Skeletal muscle satellite cell (primary cell): ENCODE measurements at regions not wholly inside any gene's neighbourhood (a gene's known extent, or its start where the extent isn't known, plus 50 kb on each side); places are given as distances from the start of the nearest gene placed in this dataset.
A peak's percentile ranks its signal among the peaks of the same experiment; 100 is the strongest.
"Not testable (repeated sequence)": the region's sequence is repeated elsewhere in the genome, so short reads cannot be mapped to it uniquely, and the experiment has no call there.

Experiments
- H3K27me3 ChIP-seq: 2 replicates; pipeline ENCODE4 v1.7.0; 2013; ENCODE audit warnings: low read length; ENCODE audit not compliant: control insufficient read depth, insufficient read depth
- H3K36me3 ChIP-seq: 2 replicates; pipeline ENCODE4 v1.7.0; 2013; ENCODE audit warnings: mild to moderate bottlenecking, control low read depth, low read length; ENCODE audit not compliant: insufficient read depth
- H3K4me1 ChIP-seq: 2 replicates; pipeline ENCODE4 v1.7.0; 2013; ENCODE audit warnings: low read length; ENCODE audit not compliant: control insufficient read depth, insufficient read depth
- H3K4me2 ChIP-seq: 2 replicates; pipeline ENCODE4 v1.7.0; 2013; ENCODE audit warnings: mild to moderate bottlenecking, low read length
- H3K4me3 ChIP-seq: 2 replicates; pipeline ENCODE4 v1.7.0; 2013; ENCODE audit warnings: low read length
- H3K9ac ChIP-seq: 2 replicates; pipeline ENCODE4 v1.7.0; 2013; ENCODE audit warnings: mild to moderate bottlenecking, low read depth, low read length, moderate library complexity
- H3K9me3 ChIP-seq: replicated peaks from 2 replicates; pipeline ENCODE4 v1.7.0; 2013; ENCODE audit warnings: mild to moderate bottlenecking, control low read depth, low read length

DNA sequence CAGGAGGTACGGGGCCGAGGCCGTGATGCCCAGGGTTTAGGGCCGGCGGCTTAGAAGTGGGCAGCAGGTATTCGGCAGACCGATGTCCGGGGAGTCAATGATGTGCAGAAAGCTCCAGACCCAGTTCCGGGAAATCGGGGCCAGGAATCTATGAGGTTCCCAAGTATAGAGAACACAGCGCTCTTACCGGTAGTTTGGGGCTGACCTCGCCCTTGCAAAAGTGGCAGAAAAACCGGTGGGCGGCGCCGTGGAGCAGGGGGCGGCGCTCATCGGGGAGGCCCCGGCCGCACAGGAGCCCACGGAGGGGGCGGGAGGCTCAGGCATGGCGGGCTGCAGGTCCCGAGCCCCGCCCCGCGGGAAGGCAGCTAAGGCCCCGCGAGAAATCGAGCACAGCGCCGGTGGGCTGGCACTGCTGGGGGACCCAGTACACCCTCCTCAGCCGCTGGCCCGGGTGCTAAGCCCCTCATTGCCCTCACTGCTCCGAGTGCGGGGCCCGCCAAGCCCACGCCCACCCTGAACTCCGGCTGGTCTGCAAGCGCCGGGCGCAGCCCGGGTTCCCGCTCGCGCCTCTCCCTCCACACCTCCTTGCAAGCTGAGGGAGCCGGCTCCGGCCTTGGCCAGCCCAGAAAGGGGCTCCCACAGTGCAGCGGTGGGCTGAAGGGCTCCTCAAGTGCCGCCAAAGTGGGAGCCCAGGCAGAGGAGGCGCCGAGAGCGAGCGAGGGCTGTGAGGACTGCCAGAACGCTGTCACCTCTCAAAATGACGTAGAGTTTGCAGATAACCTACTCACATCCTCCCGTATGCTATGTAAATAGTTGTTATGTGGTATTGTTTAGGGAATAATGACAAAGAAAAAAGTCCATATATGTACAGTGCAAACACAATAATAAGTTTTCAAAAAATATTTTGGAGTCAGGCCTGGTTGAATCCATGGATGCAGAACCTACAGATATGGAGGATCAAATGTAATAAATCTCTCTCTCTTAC is 80.6 kb upstream of the NBPF20 start:
- not testable (repeated sequence) for H3K9ac ChIP-seq, H3K4me3 ChIP-seq, H3K36me3 ChIP-seq, H3K4me1 ChIP-seq, H3K27me3 ChIP-seq, H3K4me2 ChIP-seq, H3K9me3 ChIP-seq

DNA sequence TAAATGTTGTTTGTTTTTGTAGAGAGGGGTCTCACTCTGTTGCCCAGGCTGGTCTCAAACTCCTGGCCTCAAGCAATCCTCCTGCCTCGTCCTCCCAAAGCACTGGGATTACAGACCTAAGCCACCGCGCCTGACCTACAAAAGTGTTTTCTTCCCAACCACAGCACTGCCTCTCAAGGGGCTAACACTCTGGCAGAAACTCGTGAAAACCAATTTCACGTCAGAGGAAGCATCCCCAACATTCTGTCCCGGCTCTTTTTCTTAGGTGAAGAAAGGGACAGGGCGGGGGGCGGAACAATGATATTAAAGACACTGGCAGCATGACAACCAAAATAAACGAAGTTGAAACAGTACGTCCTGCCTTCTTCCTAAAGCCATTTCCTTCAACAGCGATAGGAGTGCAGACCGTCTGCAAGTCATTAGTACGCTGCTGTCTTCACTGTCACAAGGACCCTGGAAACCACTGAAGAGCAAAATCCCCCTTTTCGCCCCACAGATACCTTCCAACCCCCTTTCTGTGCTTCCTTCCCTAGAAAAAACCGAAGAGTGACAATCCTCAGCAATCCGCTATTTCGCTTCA is 79.5 kb upstream of the NBPF20 start:
- H3K4me2 ChIP-seq, H3K9me3 ChIP-seq, H3K4me1 ChIP-seq, H3K36me3 ChIP-seq, H3K9ac ChIP-seq, H3K4me3 ChIP-seq, H3K27me3 ChIP-seq: not testable (repeated sequence)

DNA sequence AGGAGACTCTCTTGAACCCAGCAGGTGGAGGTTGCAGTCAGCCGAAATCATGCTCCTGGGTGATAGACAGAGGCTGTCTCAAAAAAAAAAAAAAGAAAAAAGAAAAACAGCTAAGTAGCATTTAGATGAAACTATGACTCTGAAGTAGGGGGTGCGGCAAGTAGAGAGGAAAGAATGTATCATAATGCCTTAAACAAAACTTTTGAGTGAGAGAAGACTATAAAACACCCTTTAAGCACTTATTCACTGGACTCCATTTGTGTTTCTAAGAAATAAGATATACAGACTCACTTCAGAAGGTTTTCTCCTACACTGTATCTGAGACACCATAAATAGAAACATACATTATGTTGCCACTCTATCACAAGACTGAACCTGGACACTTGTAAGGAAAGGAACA is 78.9 kb upstream of the NBPF20 start:
- H3K4me2 ChIP-seq, H3K36me3 ChIP-seq, H3K4me3 ChIP-seq, H3K27me3 ChIP-seq, H3K4me1 ChIP-seq, H3K9me3 ChIP-seq, H3K9ac ChIP-seq: not testable (repeated sequence)

GRCh38 chr1:145500251-145500650 is 74.8 kb upstream of the NBPF20 start:
- H3K9me3 ChIP-seq, H3K27me3 ChIP-seq, H3K36me3 ChIP-seq, H3K4me2 ChIP-seq, H3K4me3 ChIP-seq, H3K9ac ChIP-seq, H3K4me1 ChIP-seq: not testable (repeated sequence)

GRCh38 chr1:145495077-145495871 is 69.9 kb upstream of the NBPF20 start:
- H3K27me3 ChIP-seq, H3K4me1 ChIP-seq, H3K36me3 ChIP-seq, H3K9me3 ChIP-seq, H3K9ac ChIP-seq, H3K4me3 ChIP-seq, H3K4me2 ChIP-seq: not testable (repeated sequence)

- H3K9ac ChIP-seq, H3K4me1 ChIP-seq, H3K9me3 ChIP-seq, H3K4me3 ChIP-seq, H3K4me2 ChIP-seq, H3K36me3 ChIP-seq, H3K27me3 ChIP-seq: not testable (repeated sequence)
Measured at GRCh38 chr1:145488193-145488933, 63.0 kb upstream of the NBPF20 start.

DNA sequence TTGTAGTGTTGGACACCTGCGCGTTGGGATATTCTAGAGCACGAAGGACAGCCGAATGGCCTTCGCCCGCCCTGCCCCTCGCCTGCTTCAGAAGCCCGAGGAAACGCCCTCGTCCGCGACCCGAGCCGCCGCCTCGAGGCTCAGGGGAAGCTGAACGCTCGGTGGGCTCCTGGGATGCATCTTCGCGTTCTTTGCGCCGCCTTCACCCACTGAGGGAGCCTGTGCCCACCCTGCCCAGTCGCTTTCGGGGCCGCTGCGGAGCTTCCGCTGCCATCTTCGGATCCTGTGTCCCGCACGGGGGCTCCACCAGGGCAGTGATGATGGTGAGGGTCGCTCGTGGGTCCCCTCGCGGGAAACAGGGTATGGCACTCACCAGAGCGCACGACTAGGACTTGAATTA is 61.8 kb upstream of the NBPF20 start:
- not testable (repeated sequence) for H3K27me3 ChIP-seq, H3K36me3 ChIP-seq, H3K9ac ChIP-seq, H3K4me1 ChIP-seq, H3K9me3 ChIP-seq
- Histone ChIP-seq H3K4me2 (peak overlapping the region; percentile 72), H3K4me3 (peak overlapping the region; percentile 45)

DNA sequence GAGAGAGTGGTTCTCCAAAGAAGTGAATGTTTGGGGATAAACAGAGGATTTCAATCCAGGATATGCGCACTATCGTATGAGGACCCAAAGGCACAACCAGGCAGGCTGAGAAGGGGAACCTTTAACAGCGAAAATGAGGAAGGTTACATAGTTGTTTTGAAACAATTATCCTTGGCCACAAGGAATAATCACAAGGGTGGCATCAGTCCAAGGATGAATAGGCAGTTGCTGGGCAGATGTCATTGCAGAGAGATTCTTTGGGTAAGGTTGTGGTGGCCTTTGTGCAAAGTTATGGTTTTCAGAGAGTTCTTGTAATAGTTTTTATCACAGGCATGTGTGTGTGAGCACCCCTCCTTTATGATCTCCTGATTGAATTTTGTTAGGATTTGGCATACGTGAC is 58.9 kb upstream of the NBPF20 start:
- H3K9ac ChIP-seq, H3K9me3 ChIP-seq, H3K4me2 ChIP-seq, H3K4me1 ChIP-seq, H3K27me3 ChIP-seq, H3K36me3 ChIP-seq, H3K4me3 ChIP-seq: not testable (repeated sequence)

DNA sequence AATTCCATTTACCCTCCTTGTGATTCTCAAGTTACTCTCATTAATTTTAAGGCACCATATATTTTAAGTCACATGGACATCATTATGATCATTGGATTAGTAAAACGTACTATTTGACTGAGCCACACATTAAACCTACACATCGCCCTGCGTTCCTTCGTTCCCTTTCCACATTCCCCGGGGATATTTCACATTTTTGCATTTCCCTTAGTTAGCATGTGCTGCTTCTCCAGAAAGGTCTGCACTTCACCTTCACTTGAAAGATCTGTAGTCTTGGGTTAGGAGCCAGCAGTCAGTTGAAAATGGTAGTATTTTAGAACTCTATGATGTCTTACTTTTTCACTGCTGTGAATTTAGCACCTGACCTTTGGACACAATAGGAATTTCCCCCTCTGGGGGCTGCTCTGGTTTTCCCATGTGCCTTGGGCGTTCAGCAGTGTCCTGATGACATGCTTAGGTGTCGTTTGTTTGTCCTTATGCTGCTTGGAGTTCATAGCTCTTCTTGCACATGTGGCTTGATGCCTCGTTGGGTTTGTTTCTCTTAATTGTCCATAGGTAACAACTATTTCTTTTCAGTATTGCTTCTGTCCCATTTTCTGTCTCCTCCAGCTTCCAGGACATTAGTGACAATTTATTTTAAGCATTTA is 56.9 kb upstream of the NBPF20 start:
- H3K4me3 ChIP-seq, H3K9me3 ChIP-seq, H3K27me3 ChIP-seq, H3K36me3 ChIP-seq, H3K4me1 ChIP-seq, H3K4me2 ChIP-seq, H3K9ac ChIP-seq: not testable (repeated sequence)

- not testable (repeated sequence) for H3K36me3 ChIP-seq, H3K4me1 ChIP-seq, H3K9me3 ChIP-seq, H3K9ac ChIP-seq, H3K27me3 ChIP-seq
- peak overlapping the region; percentile 45 for H3K4me3 ChIP-seq
- H3K4me2 ChIP-seq, result peak overlapping the region; percentile 74
Measured at GRCh38 chr1:145475962-145476361, 50.6 kb upstream of the NBPF20 start.

DNA sequence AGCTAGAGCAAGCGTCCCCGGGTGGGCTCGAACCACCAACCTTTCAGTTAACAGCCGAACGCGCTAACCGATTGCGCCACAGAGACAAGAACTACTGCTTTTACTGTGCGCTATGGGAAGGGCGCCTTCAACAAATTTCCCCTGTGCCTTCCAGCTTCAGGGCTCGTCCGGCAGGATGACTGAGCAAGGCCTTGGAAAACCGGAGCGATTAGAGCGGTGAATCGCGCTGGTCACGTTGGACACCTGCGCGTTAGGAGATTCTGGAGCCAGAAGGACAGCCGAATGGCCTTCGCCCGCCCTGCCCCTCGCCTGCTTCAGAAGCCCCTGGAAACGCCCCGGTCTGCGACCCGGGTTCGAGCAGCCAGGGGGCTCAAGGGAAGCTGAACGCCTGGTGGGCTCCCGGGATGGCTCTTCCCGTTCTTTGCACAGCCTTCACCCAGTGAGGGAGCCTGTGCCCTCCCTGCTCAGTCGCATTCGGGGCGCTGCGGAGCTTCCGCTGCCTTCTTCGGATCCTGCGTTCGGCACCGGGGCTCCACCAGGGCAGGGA is 50.0 kb upstream of the NBPF20 start:
- not testable (repeated sequence) for H3K9ac ChIP-seq, H3K4me1 ChIP-seq, H3K27me3 ChIP-seq, H3K36me3 ChIP-seq, H3K9me3 ChIP-seq
- H3K4me3 ChIP-seq, result peak overlapping the region; percentile 45
- H3K4me2 ChIP-seq, result peak overlapping the region; percentile 74
